Astrocyte (in vitro differentiated cells and primary cell): ENCODE measurements at regions not wholly inside any gene's neighbourhood (a gene's known extent, or its start where the extent isn't known, plus 50 kb on each side); places are given as distances from the start of the nearest gene placed in this dataset.

Experiments
- CTCF ChIP-seq: IDR thresholded peaks from 2 replicates; pipeline ENCODE4 v1.5.1; 2011; ENCODE audit warnings: low read depth, mild to moderate bottlenecking, inconsistent platforms, low read length, moderate library complexity; ENCODE audit not compliant: insufficient read depth
- EZH2 ChIP-seq: IDR thresholded peaks from 2 replicates; pipeline ENCODE4 v1.6.1; 2012; ENCODE audit warnings: mild to moderate bottlenecking, low read length, inconsistent platforms; ENCODE audit not compliant: insufficient read depth

- TF ChIP-seq CTCF: no peak
- no peak for TF ChIP-seq EZH2
Observed at GRCh38 chr13:93003531-93003930, 223.1 kb upstream of the GPC6 start.
